Dermis blood vessel endothelial cell (primary cell): ENCODE measurements at regions not wholly inside any gene's neighbourhood (a gene's known extent, or its start where the extent isn't known, plus 50 kb on each side); places are given as distances from the start of the nearest gene placed in this dataset.

ENCODE experiments used
- DNase-seq: peaks from one replicate; pipeline ENCODE4 v3.0.0; 2010

DNA sequence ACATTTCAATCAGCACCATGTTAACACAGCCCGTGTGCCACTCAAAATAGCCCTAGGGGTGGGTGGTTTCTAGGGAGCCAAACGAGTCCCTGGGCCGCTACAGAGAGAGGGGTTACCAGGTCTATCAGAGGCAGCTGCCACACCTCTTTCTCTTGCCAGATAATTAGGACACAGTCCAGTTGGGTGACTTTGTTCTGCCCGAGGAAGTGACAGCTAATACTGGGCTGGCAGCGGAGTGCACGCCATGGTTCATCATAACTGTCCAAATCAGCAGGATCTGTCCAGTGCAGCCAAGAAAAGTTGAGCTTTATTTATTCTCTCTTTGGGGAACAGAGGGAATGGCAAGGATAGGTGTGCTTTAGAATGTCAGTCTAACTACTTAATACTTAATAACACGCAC, 583.8 kb downstream of the BRINP1 start:
- no peak for DNase-seq

DNA sequence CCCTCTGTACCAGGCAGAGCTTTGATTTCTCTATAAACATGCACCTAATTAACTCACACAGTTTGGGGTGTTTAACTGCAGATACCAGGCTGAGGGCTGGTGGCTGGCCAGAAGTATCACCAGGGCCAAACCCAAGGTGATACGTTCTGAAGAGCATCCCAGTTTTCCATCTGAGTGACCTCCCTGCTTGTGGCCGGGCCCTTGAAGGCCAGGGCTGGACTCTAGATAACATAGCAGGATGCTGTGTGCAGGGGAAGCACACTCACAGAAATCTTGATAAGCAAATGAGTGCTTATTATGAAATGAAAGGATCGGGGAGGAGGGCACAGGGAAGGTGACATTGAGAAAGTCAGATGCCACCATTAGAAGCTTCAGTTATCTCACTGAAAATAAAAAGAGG, 582.4 kb downstream of the BRINP1 start:
- no peak for DNase-seq

GRCh38 chr9:118809160-118809625, 560.0 kb downstream of the BRINP1 start:
- DNase-seq, result no peak

- DNase-seq, result no peak
Observed at GRCh38 chr9:118829334-118829733, 539.9 kb downstream of the BRINP1 start.

GRCh38 chr9:118832371-118832770, 536.9 kb downstream of the BRINP1 start:
- no peak for DNase-seq

DNA sequence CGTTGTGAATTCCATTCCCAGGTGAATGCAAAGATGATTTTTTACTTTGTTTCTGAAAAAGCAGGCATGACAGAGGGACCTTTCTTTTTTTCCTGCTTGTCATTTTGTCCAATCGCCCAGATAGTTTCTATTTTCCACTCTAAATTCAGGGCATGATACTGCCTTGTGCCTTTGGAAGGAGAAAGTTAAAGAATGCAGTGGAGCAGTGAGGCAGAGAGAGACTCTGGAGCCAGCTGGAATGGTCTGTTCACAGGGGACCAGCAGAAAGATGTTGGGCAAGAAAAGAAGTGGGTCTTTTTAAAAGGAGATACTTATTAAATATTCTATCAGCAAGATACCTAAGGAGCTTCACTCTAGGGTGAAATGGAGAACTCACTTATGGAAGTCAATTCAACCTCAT, 532.3 kb downstream of the BRINP1 start:
- no peak for DNase-seq

GRCh38 chr9:118871531-118871930, 497.7 kb downstream of the BRINP1 start:
- DNase-seq, result no peak

DNA sequence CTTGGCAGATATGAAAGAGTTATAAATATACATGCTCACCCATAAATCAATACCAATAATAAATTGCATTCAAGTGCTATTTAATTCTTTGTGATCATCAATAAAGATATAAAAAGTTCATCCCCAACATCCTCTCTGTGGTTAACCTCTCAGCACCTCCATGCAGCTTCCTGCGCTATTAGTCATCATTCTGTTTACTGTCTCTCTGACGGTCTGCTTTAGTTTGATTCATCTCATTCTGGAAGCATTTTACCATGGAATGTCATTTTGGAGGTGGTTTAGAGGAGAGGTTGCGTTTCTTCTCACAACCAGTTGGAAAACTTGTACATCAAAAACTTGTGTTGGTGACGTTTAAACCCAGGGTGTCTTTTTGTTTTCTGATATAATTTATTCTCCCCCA, 486.6 kb downstream of the BRINP1 start:
- no peak for DNase-seq

DNA sequence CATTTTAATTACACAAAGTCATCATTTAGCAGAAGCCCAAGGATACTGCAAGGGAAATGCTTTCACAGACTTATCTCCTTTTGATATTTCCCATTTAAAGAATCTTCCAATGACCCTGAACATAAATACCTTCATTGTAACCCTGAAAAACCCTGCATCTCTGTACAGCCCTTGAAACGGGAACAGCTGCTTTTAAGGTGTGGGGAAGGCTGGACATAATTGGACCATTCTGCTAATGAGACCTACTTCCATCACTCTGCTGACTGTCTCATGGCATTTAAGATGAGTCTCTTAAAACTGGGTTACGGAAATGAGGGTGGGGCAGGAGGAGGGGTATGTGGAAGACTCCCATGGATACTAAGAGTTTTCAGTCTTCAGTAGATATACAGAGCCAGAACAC, 485.8 kb downstream of the BRINP1 start:
- DNase-seq, result no peak

DNA sequence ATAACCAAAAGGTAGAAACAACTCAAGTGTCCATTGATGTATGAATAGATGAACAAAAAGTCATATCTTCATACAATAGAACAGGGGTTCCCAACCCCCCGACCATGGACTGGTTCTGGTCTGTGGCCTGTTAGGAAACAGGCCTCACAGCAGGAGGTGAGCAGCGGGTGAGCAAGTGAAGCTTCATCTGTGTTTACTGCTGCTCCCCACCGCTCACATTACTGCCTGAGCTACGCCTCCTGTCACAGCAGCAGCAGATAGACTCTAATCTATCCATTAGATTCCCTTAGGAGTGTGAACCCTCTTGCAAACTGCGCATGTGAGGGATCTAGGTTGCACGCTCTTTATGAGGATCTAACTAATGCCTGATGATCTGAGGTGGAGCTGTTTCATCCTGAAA, 478.0 kb downstream of the BRINP1 start:
- no peak for DNase-seq

DNA sequence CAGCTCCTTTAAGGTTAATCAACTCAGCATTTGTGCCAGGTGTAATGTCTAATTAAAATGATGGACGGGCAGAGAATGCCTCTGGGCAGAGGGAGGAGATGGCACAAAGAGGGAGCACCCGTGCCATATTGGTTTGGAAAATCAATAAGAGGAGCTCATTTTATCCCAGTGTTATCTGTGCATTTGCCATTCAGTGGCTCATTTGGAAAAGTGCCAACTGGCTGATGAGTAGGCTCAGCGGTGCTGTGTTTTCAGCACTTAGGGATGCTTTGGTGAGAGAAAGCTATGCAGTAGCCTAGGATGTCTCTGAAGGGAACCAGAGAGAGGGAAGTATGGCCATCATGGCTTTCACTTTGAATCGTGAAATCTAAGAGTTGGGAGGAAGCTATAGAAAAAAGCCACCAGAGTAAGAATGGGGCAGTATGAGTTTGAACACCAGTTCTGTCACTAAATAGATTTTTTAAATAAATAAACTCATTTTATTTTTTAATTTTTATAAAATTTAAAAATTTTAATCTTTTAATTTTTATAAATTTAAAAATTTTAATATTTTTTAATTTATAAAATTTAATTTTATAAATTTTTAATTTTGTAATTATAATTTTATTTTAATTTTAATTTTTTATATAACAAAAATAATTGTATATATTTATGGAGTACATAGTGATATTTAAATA, 472.8 kb downstream of the BRINP1 start:
- DNase-seq, result no peak

DNA sequence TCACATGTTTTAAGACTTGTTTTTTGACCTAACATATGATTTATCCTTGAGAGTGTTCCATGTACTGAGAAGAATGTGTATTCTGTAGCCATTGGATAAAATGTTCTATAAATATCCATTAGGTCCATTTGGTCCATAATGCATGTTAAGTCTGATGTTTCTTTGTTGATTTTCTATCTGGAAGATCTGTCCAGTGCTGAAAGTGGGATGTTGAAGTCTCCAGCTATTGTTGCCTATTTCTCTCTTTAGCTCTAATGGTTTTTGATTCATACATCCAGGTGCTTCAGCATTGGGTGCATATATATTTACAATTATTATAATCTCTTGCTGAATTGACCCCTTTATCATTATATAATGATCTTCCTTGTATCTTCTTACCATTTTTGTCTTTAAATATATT, 451.1 kb downstream of the BRINP1 start:
- no peak for DNase-seq

- DNase-seq, result no peak
Observed at GRCh38 chr9:118928722-118929121, 440.5 kb downstream of the BRINP1 start.

DNA sequence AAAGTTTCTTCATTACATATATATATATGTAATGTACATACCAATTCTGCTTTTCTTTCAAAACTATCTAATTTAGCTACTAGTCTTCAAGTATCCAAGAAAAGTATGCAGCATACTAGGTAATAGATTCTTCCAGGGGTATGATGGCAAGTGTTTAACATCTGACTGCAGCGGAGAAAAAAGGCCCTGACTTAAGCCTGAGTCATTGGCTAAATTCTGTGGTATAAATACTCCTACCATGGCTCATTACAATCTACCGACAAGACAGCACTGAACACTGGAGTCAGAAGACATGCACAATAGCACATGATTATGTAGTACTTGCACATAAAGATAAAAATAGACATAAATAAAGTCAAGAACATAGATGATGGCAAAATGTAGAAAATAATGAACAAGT, 439.9 kb downstream of the BRINP1 start:
- no peak for DNase-seq

GRCh38 chr9:118931941-118932340, 437.3 kb downstream of the BRINP1 start:
- no peak for DNase-seq

GRCh38 chr9:118938581-118938980, 430.7 kb downstream of the BRINP1 start:
- no peak for DNase-seq

- DNase-seq, result no peak
Observed at GRCh38 chr9:118940473-118940872, 428.8 kb downstream of the BRINP1 start.

DNA sequence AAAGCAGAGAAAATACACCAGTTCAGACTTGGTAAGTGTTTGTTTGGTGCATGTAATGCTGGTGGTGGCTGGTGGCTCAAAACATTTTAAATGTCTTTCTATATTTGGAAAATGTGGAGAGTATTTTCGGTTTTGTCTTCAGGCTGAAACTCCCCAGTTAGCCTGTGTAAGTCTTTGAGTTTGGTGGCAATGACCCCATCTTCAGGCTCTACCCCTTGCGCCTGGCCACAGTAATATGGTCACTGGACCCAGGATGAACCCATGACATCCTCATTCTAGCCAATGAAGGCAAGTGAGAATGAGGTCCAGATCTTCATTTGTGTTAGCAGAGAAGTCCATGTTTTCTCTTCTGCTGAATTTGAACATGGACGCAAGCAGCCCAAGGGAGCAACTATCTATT, 422.6 kb downstream of the BRINP1 start:
- no peak for DNase-seq

DNA sequence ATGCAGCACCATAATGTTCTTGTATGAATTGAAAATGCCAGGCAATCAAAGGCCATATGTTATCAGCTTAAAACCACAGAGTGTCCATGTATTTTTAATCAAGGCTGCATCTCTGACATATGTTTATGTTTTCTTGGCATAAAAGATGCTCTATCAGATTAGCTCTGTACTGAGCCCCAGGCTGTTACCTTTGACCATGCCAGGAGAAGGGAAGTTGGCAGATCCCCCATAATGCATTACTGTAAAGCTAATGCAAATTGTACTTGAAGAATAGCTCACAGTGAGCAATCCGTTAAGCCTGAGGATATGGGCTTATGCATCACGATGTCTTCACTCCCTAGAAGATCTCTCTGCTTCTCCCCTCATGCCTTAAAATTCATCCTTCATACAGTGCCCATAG, 414.4 kb downstream of the BRINP1 start:
- no peak for DNase-seq

- DNase-seq, result no peak
Observed at GRCh38 chr9:118957585-118957984, 411.6 kb downstream of the BRINP1 start.

GRCh38 chr9:118959366-118959765, 409.9 kb downstream of the BRINP1 start:
- DNase-seq, result no peak

GRCh38 chr9:118961857-118962256, 407.4 kb downstream of the BRINP1 start:
- DNase-seq, result no peak

- no peak for DNase-seq
Observed at GRCh38 chr9:118962426-118962825, 406.8 kb downstream of the BRINP1 start.

- no peak for DNase-seq
Observed at GRCh38 chr9:118963674-118964073, 405.6 kb downstream of the BRINP1 start.

DNA sequence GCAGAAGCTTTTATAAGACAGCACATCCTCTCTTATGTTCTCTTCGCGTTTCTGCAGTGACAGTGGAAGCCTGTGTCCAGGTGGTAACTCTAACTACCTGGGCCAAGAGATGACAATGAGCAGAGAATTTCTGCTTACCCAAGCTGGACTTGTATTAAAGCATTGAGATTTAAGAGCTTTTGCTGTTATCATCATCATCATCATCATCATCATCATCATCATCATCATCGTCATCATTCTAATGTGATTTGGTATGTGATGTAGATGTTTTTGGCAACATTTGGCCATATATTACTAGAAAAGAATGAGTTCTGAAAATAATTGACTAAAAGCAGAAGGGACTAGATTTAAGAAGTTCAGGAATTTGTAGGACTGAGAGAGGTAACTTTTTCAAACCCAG, 401.3 kb downstream of the BRINP1 start:
- no peak for DNase-seq
